ENCODE measurements at regions not wholly inside any gene's neighbourhood (a gene's known extent, or its start where the extent isn't known, plus 50 kb on each side); places are given as distances from the start of the nearest gene placed in this dataset.

DNA sequence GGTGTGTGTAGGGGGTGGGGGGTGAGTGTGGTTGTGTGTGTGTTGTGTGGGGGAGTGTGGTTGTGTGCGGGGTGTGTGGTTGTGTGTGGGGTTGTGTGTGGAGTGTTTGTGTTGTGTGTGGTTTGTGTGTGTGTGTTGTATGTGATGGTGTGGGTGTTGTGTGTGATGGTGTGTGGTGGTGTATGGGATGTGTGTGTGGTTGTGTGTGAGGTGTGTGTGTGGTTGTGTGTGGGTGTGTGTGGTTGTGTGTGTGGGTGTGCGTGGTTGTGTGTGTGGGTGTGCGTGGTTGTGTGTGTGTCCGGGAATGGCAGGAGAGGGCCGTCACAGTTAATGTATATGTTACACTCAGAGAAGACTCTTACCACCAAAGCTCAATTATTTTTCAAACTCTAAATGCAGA is 79.8 kb downstream of the TBXT start:
- H3K79me2 ChIP-seq (ENCODE audit: low read length), result no peaks in the 10 kb centered on the region
- peak overlapping the region; percentile 47; the same call in 1 of the 2 replicates for H3K4me2 ChIP-seq (ENCODE audit: low read depth, low read length)
- no peaks in the 10 kb centered on the region for H3K27me3 ChIP-seq (replicated peaks; ENCODE audit: insufficient read depth, low read length)
- H3K9me3 ChIP-seq (replicated peaks; ENCODE audit: insufficient read depth, low read length), result no peaks in the 10 kb centered on the region
- no peak overlapping the region for H2AFZ ChIP-seq (ENCODE audit: low read length)
- DNase-seq, result no peak
- no peaks in the 10 kb centered on the region for H3K36me3 ChIP-seq (replicated peaks; ENCODE audit: insufficient read depth, low read length)
- no peak overlapping the region for H3K9ac ChIP-seq (ENCODE audit: low read length)
- no peaks in the 10 kb centered on the region for H4K20me1 ChIP-seq (ENCODE audit: insufficient read depth, low read length)
- H3K27ac ChIP-seq (ENCODE audit: low read length), result peak overlapping the region; percentile 32; the same call in 1 of the 2 replicates
- no peak overlapping the region for H3K4me3 ChIP-seq (ENCODE audit: low read length)
- TF ChIP-seq EZH2 (optimal IDR thresholded peaks at IDR 0.05; ENCODE audit: low read depth, low read length) (no peak), EZH2phosphoT487 (IDR thresholded peaks at IDR 0.05; ENCODE audit: low read length) (no peak)
- TF ChIP-seq, protein P1, sequence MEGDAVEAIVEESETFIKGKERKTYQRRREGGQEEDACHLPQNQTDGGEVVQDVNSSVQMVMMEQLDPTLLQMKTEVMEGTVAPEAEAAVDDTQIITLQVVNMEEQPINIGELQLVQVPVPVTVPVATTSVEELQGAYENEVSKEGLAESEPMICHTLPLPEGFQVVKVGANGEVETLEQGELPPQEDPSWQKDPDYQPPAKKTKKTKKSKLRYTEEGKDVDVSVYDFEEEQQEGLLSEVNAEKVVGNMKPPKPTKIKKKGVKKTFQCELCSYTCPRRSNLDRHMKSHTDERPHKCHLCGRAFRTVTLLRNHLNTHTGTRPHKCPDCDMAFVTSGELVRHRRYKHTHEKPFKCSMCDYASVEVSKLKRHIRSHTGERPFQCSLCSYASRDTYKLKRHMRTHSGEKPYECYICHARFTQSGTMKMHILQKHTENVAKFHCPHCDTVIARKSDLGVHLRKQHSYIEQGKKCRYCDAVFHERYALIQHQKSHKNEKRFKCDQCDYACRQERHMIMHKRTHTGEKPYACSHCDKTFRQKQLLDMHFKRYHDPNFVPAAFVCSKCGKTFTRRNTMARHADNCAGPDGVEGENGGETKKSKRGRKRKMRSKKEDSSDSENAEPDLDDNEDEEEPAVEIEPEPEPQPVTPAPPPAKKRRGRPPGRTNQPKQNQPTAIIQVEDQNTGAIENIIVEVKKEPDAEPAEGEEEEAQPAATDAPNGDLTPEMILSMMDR (IDR thresholded peaks at IDR 0.05; ENCODE audit: low read length), result no peak
- H3K9me2 ChIP-seq (replicated peaks; ENCODE audit: insufficient read depth, low read length), result no peaks in the 10 kb centered on the region
- no peaks in the 10 kb centered on the region for H3F3A ChIP-seq (ENCODE audit: insufficient read depth, low read length)
- H3K4me1 ChIP-seq (ENCODE audit: low read length), result 0 out of 2 replicates have a peak, but pooled peaks cover 5% of the 10 kb centered on the region

DNA sequence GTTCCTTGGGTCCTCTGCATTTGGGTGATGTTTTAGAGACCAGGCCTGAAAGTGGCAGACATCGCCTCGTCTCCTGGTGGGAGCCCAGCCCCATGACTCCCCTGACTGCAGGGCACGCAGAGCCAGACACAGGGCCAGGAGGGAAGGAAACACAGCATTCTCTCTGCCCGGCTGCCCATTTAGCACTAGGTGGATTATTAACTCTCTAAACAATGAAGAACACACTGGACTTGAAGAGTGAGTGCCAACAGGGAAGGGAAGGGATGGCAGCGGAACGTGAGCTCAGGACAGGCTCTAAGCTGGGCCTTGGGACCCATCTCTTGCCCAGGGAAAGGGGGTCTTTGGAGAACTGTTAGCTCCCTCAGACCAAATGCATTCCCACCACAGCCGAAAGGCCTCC is 80.4 kb downstream of the TBXT start:
- DNase-seq, result no peak
- Histone ChIP-seq H3K27me3 (replicated peaks; ENCODE audit: insufficient read depth, low read length) (no peaks in the 10 kb centered on the region), H3K4me1 (ENCODE audit: low read length) (0 out of 2 replicates have a peak, but pooled peaks cover 5% of the 10 kb centered on the region), H3K4me2 (ENCODE audit: low read depth, low read length) (no peak overlapping the region), H3K4me3 (ENCODE audit: low read length) (no peak overlapping the region), H3K9me2 (replicated peaks; ENCODE audit: insufficient read depth, low read length) (no peaks in the 10 kb centered on the region), H3K9me3 (replicated peaks; ENCODE audit: insufficient read depth, low read length) (no peaks in the 10 kb centered on the region), H2AFZ (ENCODE audit: low read length) (no peak overlapping the region), H3K9ac (ENCODE audit: low read length) (no peak overlapping the region), H3K27ac (ENCODE audit: low read length) (no peak overlapping the region), H4K20me1 (ENCODE audit: insufficient read depth, low read length) (no peaks in the 10 kb centered on the region), H3K36me3 (replicated peaks; ENCODE audit: insufficient read depth, low read length) (no peaks in the 10 kb centered on the region), H3K79me2 (ENCODE audit: low read length) (no peaks in the 10 kb centered on the region), H3F3A (ENCODE audit: insufficient read depth, low read length) (no peaks in the 10 kb centered on the region)
- TF ChIP-seq EZH2phosphoT487 (IDR thresholded peaks at IDR 0.05; ENCODE audit: low read length) (no peak), EZH2 (optimal IDR thresholded peaks at IDR 0.05; ENCODE audit: low read depth, low read length) (no peak)
- TF ChIP-seq, protein P1 (IDR thresholded peaks at IDR 0.05; ENCODE audit: low read length), result no peak

DNA sequence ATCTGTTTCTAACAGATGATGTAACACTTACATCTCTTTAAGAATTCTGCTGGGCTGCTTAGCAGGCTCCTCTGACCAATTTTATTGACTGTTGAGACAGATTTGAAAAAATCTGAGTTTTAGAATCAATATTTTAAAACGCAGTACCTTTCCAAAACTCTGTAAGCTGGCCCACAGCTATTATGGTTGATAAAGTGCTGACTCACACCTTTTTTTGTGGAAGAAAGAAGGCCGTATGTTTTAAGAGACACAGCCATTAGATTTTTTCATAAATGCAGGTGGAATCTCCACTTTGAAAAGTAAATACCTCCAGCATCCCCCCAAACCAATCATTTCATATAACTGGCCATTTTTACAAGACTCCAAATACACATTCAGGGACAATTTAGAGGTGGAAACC is 82.2 kb downstream of the TBXT start:
- Histone ChIP-seq H3K9me2 (replicated peaks; ENCODE audit: insufficient read depth, low read length) (no peaks in the 10 kb centered on the region), H3K4me1 (ENCODE audit: low read length) (0 out of 2 replicates have a peak, but pooled peaks cover 5% of the 10 kb centered on the region), H3K9ac (ENCODE audit: low read length) (no peak overlapping the region), H3K4me3 (ENCODE audit: low read length) (no peak overlapping the region), H2AFZ (ENCODE audit: low read length) (no peak overlapping the region), H3K9me3 (replicated peaks; ENCODE audit: insufficient read depth, low read length) (no peaks in the 10 kb centered on the region), H3K4me2 (ENCODE audit: low read depth, low read length) (no peak overlapping the region), H3K79me2 (ENCODE audit: low read length) (no peaks in the 10 kb centered on the region), H3F3A (ENCODE audit: insufficient read depth, low read length) (no peaks in the 10 kb centered on the region), H4K20me1 (ENCODE audit: insufficient read depth, low read length) (no peaks in the 10 kb centered on the region), H3K27me3 (replicated peaks; ENCODE audit: insufficient read depth, low read length) (no peaks in the 10 kb centered on the region), H3K27ac (ENCODE audit: low read length) (no peak overlapping the region), H3K36me3 (replicated peaks; ENCODE audit: insufficient read depth, low read length) (no peaks in the 10 kb centered on the region)
- TF ChIP-seq EZH2phosphoT487 (IDR thresholded peaks at IDR 0.05; ENCODE audit: low read length) (no peak), EZH2 (optimal IDR thresholded peaks at IDR 0.05; ENCODE audit: low read depth, low read length) (no peak)
- TF ChIP-seq, protein P1 (IDR thresholded peaks at IDR 0.05; ENCODE audit: low read length), result no peak
- no peak for DNase-seq

All from MM.1S (cell line).